Heart right ventricle (tissue), 16 donors: ENCODE measurements at regions not wholly inside any gene's neighbourhood (a gene's known extent, or its start where the extent isn't known, plus 50 kb on each side); places are given as distances from the start of the nearest gene placed in this dataset.

ENCODE experiments used
- ATAC-seq, 8 donors: fragments of 200-7000 bp; cut with Tn5 transposase; one replicate each; pipeline ENCODE4 v1.9.1; 2020; ENCODE audit warnings: mild to moderate bottlenecking in 8 of 8, moderate library complexity in 8 of 8, moderate number of reproducible peaks in 1 of 8
- DNase-seq, 2 donors: peaks; one replicate each; pipeline ENCODE4 v3.0.0-alpha.2; 2020
- H3K27ac ChIP-seq, 10 donors: fragments of 200-600 bp; sonication (generic) in 2 of 10; one replicate each; pipeline versions ENCODE4 v1.5.0 to v1.8.0; 2020 to 2022; ENCODE audit warnings: mild to moderate bottlenecking in 3 of 10
- H3K27me3 ChIP-seq, 7 donors: fragments of 200-600 bp; one replicate each; pipeline ENCODE4 v1.8.0; 2021 to 2022; ENCODE audit warnings: mild to moderate bottlenecking in 2 of 7
- H3K36me3 ChIP-seq, 9 donors: fragments of 200-600 bp; sonication (generic) in 1 of 9; one replicate each; pipeline versions ENCODE4 v1.5.0 to v1.8.0; 2020 to 2022; ENCODE audit warnings: mild to moderate bottlenecking in 2 of 9
- H3K4me1 ChIP-seq, 9 donors: fragments of 200-600 bp; sonication (generic) in 1 of 9; one replicate each; pipeline versions ENCODE4 v1.5.0 to v1.8.0; 2020 to 2022; ENCODE audit warnings: mild to moderate bottlenecking in 4 of 9
- H3K4me3 ChIP-seq, 10 donors: fragments of 200-600 bp; sonication (generic) in 2 of 10; one replicate each; pipeline versions ENCODE4 v1.5.0 to v1.8.0; 2020 to 2022; ENCODE audit warnings: mild to moderate bottlenecking in 7 of 10, moderate library complexity in 2 of 10
- H3K9me3 ChIP-seq, 11 donors: fragments of 200-600 bp in 10 of 11; sonication (generic) in 2 of 11; one replicate each; pipeline versions ENCODE4 v1.5.0 to v1.8.0; 2013 to 2022; ENCODE audit warnings: mild to moderate bottlenecking in 2 of 11, control low read depth in 1 of 11, moderate library complexity in 1 of 11
- WGBS, 2 donors: extraction: QIAGEN DNeasy Blood & Tissue Kit; methylation state at CpG; one replicate each; pipeline ENCODE4 v1.1.7; 2013; ENCODE audit warnings: inconsistent platforms in 1 of 2; 5-methylcytosine and 5-hydroxymethylcytosine counted together
- intact Hi-C, 10 donors: fragments of 100-400 bp; cut with DNase I; formaldehyde crosslinking; loops; one replicate each; pipeline versions ENCODE4 v1.11.1 to v1.14.2; 2022
- TF ChIP-seq, protein P1 (sequence below), 9 donors: fragments of 200-600 bp; sonication (generic) in 2 of 9; IDR thresholded peaks; one replicate each; pipeline versions ENCODE4 v1.5.0 to v1.8.0; 2021 to 2022; ENCODE audit warnings: antibody characterized with exemption in 9 of 9, mild to moderate bottlenecking in 5 of 9, moderate library complexity in 1 of 9
- donor health status: Arrhythmogenic right ventricular cardiomyopathy.
- donor health status: ischemic (EF 13 %, LVEDD 7.1; RV severe dilation, severe dysfunction).
- donor health status: healthy with polysubstance abuse.
- donor health status: DM: no; HTN: yes; CAD: no.
- donor health status: DM: no; HTN: no; CAD: no.
- donor health status: ischemic (EF 25% LVEDD 6.9; RV normal size, moderate dysfunction).
- donor health status: ischemic (EF 25% LVEDD 5.7; RV mildly dilated, moderate dysfunction).
- donor health status: healthy.
- donor health status: DM: yes; HTN: yes; CAD: no.
- donor health status: Ischemic cardiomyopathy.
- donor health status: ischemic (EF 35%, LVEDD 5.7; RV mildly dilated, moderate dysfunction).
- donor health status: nonischemic (EF 11% LVEDD 7.7; RV severe dilation, severe dysfunction).
- donor health status: DM: yes; HTN: yes; CAD: no.
- donor health status: PGD.
- donor health status: ischemic (EF 29% LVEDD 5.4; RV normal size, mild dysfunction).
- donor health status: nonischemic (EF 23%, LVEDD 6.1; RV moderate dilation, normal function).

- H3K9me3 ChIP-seq = no peaks in the 10 kb centered on the region
- no peak overlapping the region for H3K27ac ChIP-seq
- H3K4me3 ChIP-seq = no peak overlapping the region
- no peak for ATAC-seq
- H3K27me3 ChIP-seq = no peaks in the 10 kb centered on the region
- H3K36me3 ChIP-seq = no peaks in the 10 kb centered on the region
- TF ChIP-seq, protein P1, sequence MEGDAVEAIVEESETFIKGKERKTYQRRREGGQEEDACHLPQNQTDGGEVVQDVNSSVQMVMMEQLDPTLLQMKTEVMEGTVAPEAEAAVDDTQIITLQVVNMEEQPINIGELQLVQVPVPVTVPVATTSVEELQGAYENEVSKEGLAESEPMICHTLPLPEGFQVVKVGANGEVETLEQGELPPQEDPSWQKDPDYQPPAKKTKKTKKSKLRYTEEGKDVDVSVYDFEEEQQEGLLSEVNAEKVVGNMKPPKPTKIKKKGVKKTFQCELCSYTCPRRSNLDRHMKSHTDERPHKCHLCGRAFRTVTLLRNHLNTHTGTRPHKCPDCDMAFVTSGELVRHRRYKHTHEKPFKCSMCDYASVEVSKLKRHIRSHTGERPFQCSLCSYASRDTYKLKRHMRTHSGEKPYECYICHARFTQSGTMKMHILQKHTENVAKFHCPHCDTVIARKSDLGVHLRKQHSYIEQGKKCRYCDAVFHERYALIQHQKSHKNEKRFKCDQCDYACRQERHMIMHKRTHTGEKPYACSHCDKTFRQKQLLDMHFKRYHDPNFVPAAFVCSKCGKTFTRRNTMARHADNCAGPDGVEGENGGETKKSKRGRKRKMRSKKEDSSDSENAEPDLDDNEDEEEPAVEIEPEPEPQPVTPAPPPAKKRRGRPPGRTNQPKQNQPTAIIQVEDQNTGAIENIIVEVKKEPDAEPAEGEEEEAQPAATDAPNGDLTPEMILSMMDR (IDR thresholded peaks at IDR 0.05) = no peak
- WGBS, 2 donors = 57 to 84% methylated on average over 3 of the region's 3 CpGs
- DNase-seq = no peak
- intact Hi-C loops = no loop called here
- H3K4me1 ChIP-seq = peaks cover 0 to 22% (median 14%) of the 10 kb centered on the region in 9 donors
These were observed 169.3 kb upstream of the NFIA start for GRCh38 chr1:60913039-60913438.

DNA sequence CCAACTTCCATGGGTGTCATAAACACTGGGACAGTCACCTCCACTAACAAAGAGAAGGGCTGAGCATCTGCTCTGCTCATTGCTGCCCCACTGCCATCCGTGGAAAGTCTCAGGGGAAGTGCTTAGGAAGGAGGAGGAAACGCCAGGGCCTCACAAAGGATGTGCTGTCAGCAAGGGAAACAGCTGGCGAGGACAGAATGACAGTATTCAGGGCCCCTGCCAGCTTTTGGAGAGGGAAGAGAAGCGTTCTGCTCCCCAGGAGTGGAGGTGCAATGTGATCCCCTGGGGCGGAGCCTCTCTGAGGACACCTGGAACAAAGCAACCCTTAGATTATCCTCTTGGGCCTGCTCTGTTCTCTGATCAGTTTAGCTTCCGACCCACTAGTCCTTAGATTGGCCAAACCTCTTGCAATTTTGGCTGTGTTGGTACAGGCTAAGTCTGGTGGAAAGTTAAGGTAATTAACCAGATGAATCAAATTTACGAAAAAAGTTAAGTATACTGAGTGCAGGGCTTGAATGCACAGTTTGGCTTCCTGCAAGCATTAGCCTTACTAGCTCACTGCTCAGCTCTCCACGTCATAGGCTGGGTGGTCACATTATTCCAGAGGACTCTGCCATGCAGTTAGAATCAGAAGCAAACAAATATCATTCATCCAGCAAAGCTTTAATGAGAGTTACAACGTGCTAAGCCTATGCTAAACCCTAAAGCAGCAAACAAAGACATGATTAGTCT is 170.2 kb upstream of the NFIA start:
- Histone ChIP-seq H3K4me3 (no peak overlapping the region), H3K4me1 (peaks cover 0 to 22% (median 14%) of the 10 kb centered on the region in 9 donors), H3K27ac (peak overlapping the region in 4 of 10 donors; percentile 1 to 65 (median 24)), H3K36me3 (no peaks in the 10 kb centered on the region), H3K27me3 (no peaks in the 10 kb centered on the region), H3K9me3 (no peaks in the 10 kb centered on the region)
- WGBS, 2 donors = 27 to 29% methylated on average over 9 of the region's 9 CpGs
- intact Hi-C loops = no loop called here
- ATAC-seq = peak; percentile 62 to 95 (median 71)
- peak; percentile 51 to 56 for DNase-seq
- TF ChIP-seq, protein P1 (IDR thresholded peaks at IDR 0.05) = no peak

DNA sequence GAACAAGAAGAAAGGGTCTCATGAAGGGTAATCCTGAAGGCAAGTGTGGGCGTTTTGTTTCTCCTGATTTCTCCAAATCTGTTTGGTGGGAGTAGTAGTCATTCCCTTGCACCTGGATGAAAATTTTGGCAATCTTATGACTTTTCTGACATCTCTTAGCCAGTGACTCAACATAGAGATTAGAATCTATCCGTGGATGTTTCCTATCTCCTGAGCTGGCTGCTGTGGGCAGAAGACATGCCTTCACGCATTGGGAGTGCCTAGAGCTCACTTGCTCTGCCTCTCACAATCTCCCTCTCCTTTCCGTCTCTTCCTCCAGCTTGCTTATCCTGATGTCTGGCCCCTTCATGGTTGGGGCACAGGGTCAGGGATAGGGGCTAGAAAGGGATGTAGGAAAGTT is 174.2 kb upstream of the NFIA start:
- intact Hi-C loops = no loop called here
- Histone ChIP-seq H3K36me3 (no peaks in the 10 kb centered on the region), H3K4me3 (no peak overlapping the region), H3K4me1 (peaks cover 9 to 56% (median 43%) of the 10 kb centered on the region in 9 donors), H3K27me3 (no peaks in the 10 kb centered on the region), H3K27ac (no peak overlapping the region), H3K9me3 (no peaks in the 10 kb centered on the region)
- 66 to 72% methylated on average over 4 of the region's 4 CpGs for WGBS, 2 donors
- TF ChIP-seq, protein P1 (IDR thresholded peaks at IDR 0.05) = no peak
- ATAC-seq (no peak), DNase-seq (no peak)

DNA sequence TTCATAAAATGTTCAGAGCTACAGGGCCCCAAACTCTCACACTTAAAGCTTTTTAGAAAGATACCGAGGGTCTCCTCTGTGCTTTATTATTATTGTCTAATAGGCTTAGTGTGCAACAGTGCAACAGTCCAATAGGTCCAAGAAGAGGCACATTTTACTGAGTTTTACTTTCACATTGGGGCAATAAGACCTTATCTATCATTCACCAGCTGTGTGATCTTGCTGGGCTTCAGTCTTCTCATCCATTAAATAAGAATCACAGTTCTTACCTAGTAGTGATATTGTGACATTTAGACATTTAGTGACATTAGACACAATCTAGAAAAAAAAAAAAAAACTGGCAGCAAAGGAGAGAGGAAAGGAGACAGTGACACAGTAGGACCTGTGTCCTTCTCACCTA is 175.8 kb upstream of the NFIA start:
- 95 to 97% methylated on average over 1 of the region's 1 CpG for WGBS, 2 donors
- DNase-seq (no peak), ATAC-seq (no peak)
- Histone ChIP-seq H3K4me3 (no peak overlapping the region), H3K27ac (peak overlapping the region in 4 of 10 donors; percentile 2 to 90 (median 12)), H3K27me3 (no peaks in the 10 kb centered on the region), H3K4me1 (peaks cover 9 to 54% (median 35%) of the 10 kb centered on the region in 9 donors), H3K36me3 (no peaks in the 10 kb centered on the region), H3K9me3 (no peaks in the 10 kb centered on the region)
- intact Hi-C loops = no loop called here
- TF ChIP-seq, protein P1 (IDR thresholded peaks at IDR 0.05) = no peak
